GM13976 (cell line): ENCODE measurements at regions not wholly inside any gene's neighbourhood (a gene's known extent, or its start where the extent isn't known, plus 50 kb on each side); places are given as distances from the start of the nearest gene placed in this dataset.

Experiments used
- DNase-seq: peaks from one replicate; pipeline ENCODE4 v3.0.0; 2012; ENCODE audit warnings: low spot score
- CTCF ChIP-seq: IDR thresholded peaks from 2 replicates; pipeline ENCODE4 v1.5.1; 2012; ENCODE audit warnings: borderline replicate concordance, mild to moderate bottlenecking; ENCODE audit not compliant: insufficient read depth; ENCODE audit errors: extremely low read depth, missing control alignments, control extremely low read depth
- in situ Hi-C: fragments of 300-500 bp; cut with MboI; formaldehyde crosslinking; loops from one replicate; pipeline ENCODE4 v1.12.0; 2022; ENCODE audit warnings: low sequenced_read_pairs, mixed read lengths, inconsistent platforms; ENCODE audit not compliant: unreplicated experiment

GRCh38 chr5:124410539-124411488 lies 335.6 kb downstream of the ZNF608 start:
- DNase-seq = peak; percentile 12
- in situ Hi-C loops = no loop called here
- TF ChIP-seq CTCF = no peak

DNA sequence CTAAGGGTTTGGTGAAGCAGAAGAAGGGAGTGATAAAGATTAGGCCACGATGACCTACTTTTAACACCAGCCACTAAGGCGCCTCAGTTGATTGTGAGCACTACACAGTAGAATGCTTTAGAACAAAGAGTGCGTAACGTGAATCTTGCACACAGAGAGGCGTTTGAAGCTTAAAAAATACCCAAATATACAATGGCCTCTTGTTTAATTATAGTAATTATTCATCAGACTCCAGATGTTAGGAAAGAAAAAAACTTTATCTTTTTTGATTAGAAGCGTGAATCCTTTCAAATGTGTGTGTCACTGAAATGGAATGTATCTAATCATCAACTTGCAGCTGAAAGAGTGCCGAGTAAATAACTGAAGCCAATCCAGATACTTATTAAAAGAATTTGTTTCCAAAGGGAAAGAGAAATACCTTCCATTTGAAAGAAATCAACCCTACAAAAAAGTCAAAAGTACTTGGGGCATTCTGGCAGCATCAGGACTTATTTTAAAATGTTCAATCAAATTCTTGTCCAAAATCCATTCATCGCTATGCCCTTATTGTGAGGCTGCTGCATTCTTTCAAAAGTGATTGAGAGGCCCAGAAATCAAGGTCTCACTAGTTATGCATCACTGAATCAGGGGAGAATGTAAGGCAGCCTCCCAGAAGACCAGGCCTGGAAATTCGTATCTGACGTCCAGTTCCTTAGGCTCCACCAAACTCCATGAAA lies 337.5 kb downstream of the ZNF608 start:
- no peak for DNase-seq
- in situ Hi-C loops = no loop called here
- TF ChIP-seq CTCF = no peak

- in situ Hi-C loops = no loop called here
- no peak for TF ChIP-seq CTCF
- DNase-seq = no peak
Measured at GRCh38 chr5:124404796-124405195, 341.6 kb downstream of the ZNF608 start.

- no peak for TF ChIP-seq CTCF
- no peak for DNase-seq
- in situ Hi-C loops = no loop called here
Measured at GRCh38 chr5:124403281-124403680, 343.2 kb downstream of the ZNF608 start.

- in situ Hi-C loops = no loop called here
- no peak for TF ChIP-seq CTCF
- DNase-seq = no peak
Measured at GRCh38 chr5:124402144-124402581, 344.3 kb downstream of the ZNF608 start.

- no peak for TF ChIP-seq CTCF
- in situ Hi-C loops = no loop called here
- DNase-seq = no peak
Measured at GRCh38 chr5:124401476-124402143, 344.8 kb downstream of the ZNF608 start.
